GM12878 (cell line): ENCODE measurements at regions not wholly inside any gene's neighbourhood (a gene's known extent, or its start where the extent isn't known, plus 50 kb on each side); places are given as distances from the start of the nearest gene placed in this dataset.

Source experiments
- ATAC-seq: fragments of 200-7000 bp; cut with Tn5 transposase; 3 replicates; pipeline ENCODE4 v1.9.1; 2020; ENCODE audit warnings: mild to moderate bottlenecking, moderate library complexity
- BruUV-seq: library from RNA; stranded (reverse); fragments of 400-500 nt; replicated peaks from 2 replicates; lab custom pipeline; 2021; lab: Mats Ljungman, UMichigan
- CTCF ChIA-PET: fragments of 300-600 bp; sonication (Branson Sonifier 250); formaldehyde crosslinking; extraction: SDS; loops from one replicate; lab custom pipeline; 2021; ENCODE audit warnings: inconsistent platforms; lab: Yijun Ruan, JAX
- POLR2A ChIA-PET: fragments of 350-600 bp; formaldehyde crosslinking; extraction: SDS; loops from one replicate; lab custom pipeline; 2021; ENCODE audit warnings: inconsistent platforms; lab: Charles Lee
- RAD21 ChIA-PET: fragments of 300-600 bp; sonication (Branson Sonifier 250); formaldehyde crosslinking; loops from one replicate; lab custom pipeline; 2023; ENCODE audit warnings: antibody characterized with exemption; ENCODE audit not compliant: unreplicated experiment; lab: Charles Lee
- SMC1A ChIA-PET: fragments of 300-600 bp; sonication (Branson Sonifier 250); formaldehyde crosslinking; loops from one replicate; lab custom pipeline; 2023; ENCODE audit not compliant: unreplicated experiment, uncharacterized antibody; lab: Charles Lee
- DNase-seq: peaks from one replicate; pipeline ENCODE4 v3.0.0-alpha.2; 2011; ENCODE audit warnings: low read depth, low spot score
- FAIRE-seq: peaks from 3 replicates; lab custom pipeline; 2011; peaks lifted over from hg19 to GRCh38; lab: Jason Lieb, UNC
- H2AFZ ChIP-seq: 2 replicates; pipeline ENCODE4 v1.6.0; 2011; ENCODE audit warnings: low read depth, low read length, control low read depth; ENCODE audit not compliant: control insufficient read depth
- H3K27ac ChIP-seq: 2 replicates; pipeline ENCODE4 v1.5.1; 2011; ENCODE audit warnings: control low read depth; ENCODE audit not compliant: control insufficient read depth, insufficient read depth
- H3K27me3 ChIP-seq, 2 experiments: replicated peaks in 1 of 2; 2 replicates each; pipeline versions ENCODE4 v1.6.0 to v1.6.1; 2011; ENCODE audit warnings: low read length in 1 of 2; ENCODE audit not compliant: control insufficient read depth in 2 of 2, insufficient read depth in 2 of 2
- H3K36me3 ChIP-seq, 2 experiments: 2 replicates each; pipeline ENCODE4 v1.5.1; 2011; ENCODE audit warnings: low read length in 1 of 2; ENCODE audit not compliant: control insufficient read depth in 2 of 2, insufficient read depth in 2 of 2
- H3K4me1 ChIP-seq: 2 replicates; pipeline ENCODE4 v1.6.1; 2011; ENCODE audit warnings: mild to moderate bottlenecking, low read length, moderate library complexity, mixed read lengths; ENCODE audit not compliant: control insufficient read depth, insufficient read depth
- H3K4me2 ChIP-seq: 2 replicates; pipeline ENCODE4 v1.6.0; 2011; ENCODE audit warnings: control low read depth; ENCODE audit not compliant: control insufficient read depth, insufficient read depth
- H3K4me3 ChIP-seq: fragments of 200-600 bp; sonication (generic); 2 replicates; pipeline ENCODE4 v1.5.1; 2016
- H3K79me2 ChIP-seq: 2 replicates; pipeline ENCODE4 v1.6.0; 2011; ENCODE audit warnings: low read length; ENCODE audit not compliant: control insufficient read depth, insufficient read depth
- H3K9ac ChIP-seq: 2 replicates; pipeline ENCODE4 v1.8.0; 2011; ENCODE audit warnings: low read length, control low read depth, mixed read lengths; ENCODE audit not compliant: control insufficient read depth, insufficient read depth
- H3K9me3 ChIP-seq: replicated peaks from 3 replicates; pipeline ENCODE4 v1.5.1; 2011; ENCODE audit warnings: mild to moderate bottlenecking, low read length; ENCODE audit not compliant: control insufficient read depth, insufficient read depth
- H4K20me1 ChIP-seq: 2 replicates; pipeline ENCODE4 v1.6.0; 2011; ENCODE audit not compliant: control insufficient read depth, insufficient read depth
- CBX3 ChIP-seq: fragments of 200-600 bp; sonication (generic); IDR thresholded peaks from 2 replicates; pipeline ENCODE4 v1.6.1; 2016; ENCODE audit warnings: low read depth, borderline replicate concordance
- CUX1 ChIP-seq: IDR thresholded peaks from 2 replicates; pipeline ENCODE4 v1.6.1; 2012; ENCODE audit warnings: improper control_type of control experiment, low read depth, low read length; ENCODE audit not compliant: insufficient replicate concordance
- KLF5 ChIP-seq: fragments of 450-650 bp; IDR thresholded peaks from 2 replicates; pipeline ENCODE4 v1.6.1; 2014; ENCODE audit warnings: mild to moderate bottlenecking; ENCODE audit not compliant: partially characterized antibody
- PBX3 ChIP-seq: IDR thresholded peaks from 2 replicates; pipeline ENCODE4 v1.6.1; 2011; ENCODE audit warnings: mild to moderate bottlenecking, low read depth, low read length, moderate library complexity; ENCODE audit not compliant: insufficient replicate concordance
- RUNX3 ChIP-seq: IDR thresholded peaks from 2 replicates; pipeline ENCODE4 v1.6.1; 2012; ENCODE audit warnings: low read length, inconsistent platforms
- STAT3 ChIP-seq: IDR thresholded peaks from 2 replicates; pipeline ENCODE4 v1.6.1; 2011; ENCODE audit warnings: low read depth, low read length, improper control_type of control experiment
- TCF3 ChIP-seq: IDR thresholded peaks from 2 replicates; pipeline ENCODE4 v1.6.1; 2012; ENCODE audit warnings: low read depth, mild to moderate bottlenecking, low read length, borderline replicate concordance; ENCODE audit not compliant: insufficient read depth
- ZNF274 ChIP-seq: IDR thresholded peaks from one replicate; pipeline ENCODE4 v1.8.0; 2011; ENCODE audit not compliant: insufficient read length, insufficient read depth
- WGBS: methylation state at CpG from one replicate; pipeline ENCODE4 v1.1.6; 2016; ENCODE audit warnings: low lambda C conversion rate; ENCODE audit not compliant: insufficient replicate concordance, insufficient coverage; ENCODE audit errors: missing lambda C conversion rate; 5-methylcytosine and 5-hydroxymethylcytosine counted together
- in situ Hi-C: fragments of 300-500 bp; cut with MboI; formaldehyde crosslinking; loops from 9 replicates; pipeline ENCODE4 v1.14.3; 2018; ENCODE audit warnings: mixed read lengths
- intact Hi-C: fragments of 100-400 bp; cut with micrococcal nuclease; formaldehyde crosslinking; loops from one replicate; pipeline ENCODE4 v1.14.2; 2022; ENCODE audit not compliant: unreplicated experiment

GRCh38 chr1:37325509-37326437, 148.6 kb upstream of the ZC3H12A start:
- no peak for TF ChIP-seq KLF5
- no peak for TF ChIP-seq TCF3
- TF ChIP-seq STAT3, result no peak
- no peak for TF ChIP-seq RUNX3
- H3K9me3 ChIP-seq, result no peaks in the 10 kb centered on the region; the same call in 2 of the 3 replicates
- no peak for ATAC-seq
- DNase-seq, result no peak
- intact Hi-C loops (loop anchor here (10.0 kb wide), 2 partner anchors 151 to 751 kb away; no protein-coding TSS in a partner anchor), in situ Hi-C loops (no loop called here)
- ChIA-PET SMC1A (no interaction called here), POLR2A (no interaction called here), CTCF (interaction anchor here (1.1 kb wide), 1 partner anchor 717 kb away, joined by 3 read pairs; no protein-coding TSS in a partner anchor), RAD21 (no interaction called here)
- H2AFZ ChIP-seq, result no peak overlapping the region
- no peak overlapping the region for H3K4me3 ChIP-seq
- no peaks in the 10 kb centered on the region for H3K4me1 ChIP-seq
- no peaks in the 10 kb centered on the region for H4K20me1 ChIP-seq
- no peak overlapping the region for H3K27ac ChIP-seq
- H3K79me2 ChIP-seq, result no peaks in the 10 kb centered on the region
- H3K36me3 ChIP-seq, result no peaks in the 10 kb centered on the region
- 11% methylated on average over 11 of the region's 11 CpGs for WGBS
- no peak overlapping the region for H3K9ac ChIP-seq
- no TSS peak for BruUV-seq
- no peak overlapping the region for H3K4me2 ChIP-seq
- H3K27me3 ChIP-seq, result peaks cover 0 to 3% of the 10 kb centered on the region in 2 experiments; a peak in 2 of 4 replicates
- FAIRE-seq, result no peak

- Histone ChIP-seq H2AFZ (no peak overlapping the region), H3K9me3 (no peaks in the 10 kb centered on the region), H3K4me2 (no peak overlapping the region), H3K4me1 (no peaks in the 10 kb centered on the region), H3K27ac (no peak overlapping the region), H3K4me3 (no peak overlapping the region), H3K9ac (no peak overlapping the region), H4K20me1 (no peaks in the 10 kb centered on the region), H3K27me3 (peaks cover 2 to 4% of the 10 kb centered on the region in 2 experiments; a peak in 2 of 4 replicates), H3K36me3 (no peaks in the 10 kb centered on the region), H3K79me2 (no peaks in the 10 kb centered on the region)
- ChIA-PET POLR2A (no interaction called here), SMC1A (no interaction called here), RAD21 (no interaction called here), CTCF (no interaction called here)
- ATAC-seq (no peak), FAIRE-seq (no peak), DNase-seq (no peak)
- intact Hi-C loops, result no loop called here
- in situ Hi-C loops, result no loop called here
- 26% methylated on average over 9 of the region's 9 CpGs for WGBS
- BruUV-seq, result no TSS peak
- TF ChIP-seq PBX3 (no peak), CUX1 (no peak), CBX3 (no peak), ZNF274 (no peak)
Observed at GRCh38 chr1:37332126-37332525, 142.3 kb upstream of the ZC3H12A start.
